WTC11 (cell line): ENCODE measurements at regions not wholly inside any gene's neighbourhood (a gene's known extent, or its start where the extent isn't known, plus 50 kb on each side); places are given as distances from the start of the nearest gene placed in this dataset.

Source experiments
- CBFB ChIP-seq: sonication (generic); formaldehyde crosslinking; IDR thresholded peaks from 2 replicates; pipeline ENCODE4 v1.8.1; 2022; ENCODE audit warnings: mild to moderate bottlenecking, low read depth, missing genetic modification reagents
- CREB1 ChIP-seq: sonication (generic); formaldehyde crosslinking; IDR thresholded peaks from 2 replicates; pipeline ENCODE4 v1.8.0; 2023; ENCODE audit warnings: mild to moderate bottlenecking, missing genetic modification reagents
- CTCF ChIP-seq: fragments of 200-600 bp; IDR thresholded peaks from 2 replicates; pipeline ENCODE4 v1.8.0; 2022; ENCODE audit warnings: antibody characterized with exemption
- EMX1 ChIP-seq: fragments of 250-450 bp; sonication (Bioruptor Pico); IDR thresholded peaks from 2 replicates; pipeline ENCODE4 v1.8.0; 2021; ENCODE audit warnings: mild to moderate bottlenecking
- JUN ChIP-seq: sonication (generic); formaldehyde crosslinking; IDR thresholded peaks from 2 replicates; pipeline ENCODE4 v1.8.0; 2023; ENCODE audit warnings: mild to moderate bottlenecking, missing genetic modification reagents
- NR2C2 ChIP-seq: sonication (generic); formaldehyde crosslinking; IDR thresholded peaks from 2 replicates; pipeline ENCODE4 v1.8.0; 2022; ENCODE audit warnings: mild to moderate bottlenecking, missing genetic modification reagents
- ZNF512 ChIP-seq: sonication (generic); formaldehyde crosslinking; IDR thresholded peaks from 2 replicates; pipeline ENCODE4 v1.8.1; 2022; ENCODE audit warnings: missing genetic modification reagents, borderline replicate concordance

GRCh38 chr10:31603235-31604087, 284.4 kb downstream of the ZEB1 start:
- TF ChIP-seq CBFB (no peak), NR2C2 (CRISPR knock-in tag) (no peak), JUN (CRISPR knock-in tag) (no peak), EMX1 (no peak), CTCF (no peak), ZNF512 (CRISPR knock-in tag) (no peak), CREB1 (CRISPR knock-in tag) (no peak)
